GM23338 (cell line): ENCODE measurements at regions not wholly inside any gene's neighbourhood (a gene's known extent, or its start where the extent isn't known, plus 50 kb on each side); places are given as distances from the start of the nearest gene placed in this dataset.

ENCODE experiments used
- ATAC-seq: fragments of 200-7000 bp; cut with Tn5 transposase; 3 replicates; pipeline ENCODE4 v1.9.1; 2020
- DNase-seq: peaks from one replicate; pipeline ENCODE4 v3.0.0-alpha.2; 2015; ENCODE audit warnings: low spot score
- H2AFZ ChIP-seq: fragments of 200-600 bp; sonication (generic); 2 replicates; pipeline ENCODE4 v1.8.0; 2016; ENCODE audit warnings: antibody characterized with exemption, mild to moderate bottlenecking, moderate library complexity
- H3F3A ChIP-seq: fragments of 200-600 bp; sonication (generic); replicated peaks from 2 replicates; pipeline ENCODE4 v1.8.0; 2017; ENCODE audit warnings: antibody characterized with exemption, mixed run types, low read depth
- H3K27ac ChIP-seq: fragments of 200-600 bp; sonication (generic); 2 replicates; pipeline ENCODE4 v1.6.1; 2016; ENCODE audit warnings: low read depth
- H3K27me3 ChIP-seq: fragments of 200-600 bp; sonication (generic); 2 replicates; pipeline ENCODE4 v1.8.0; 2016; ENCODE audit warnings: mild to moderate bottlenecking, mixed run types, moderate library complexity; ENCODE audit not compliant: insufficient read depth
- H3K36me3 ChIP-seq: fragments of 200-600 bp; sonication (generic); 2 replicates; pipeline ENCODE4 v1.8.0; 2016; ENCODE audit warnings: mild to moderate bottlenecking; ENCODE audit not compliant: insufficient read depth
- H3K4me1 ChIP-seq: fragments of 200-600 bp; sonication (generic); 2 replicates; pipeline ENCODE4 v1.8.0; 2016; ENCODE audit warnings: mild to moderate bottlenecking, moderate library complexity; ENCODE audit not compliant: insufficient read depth
- H3K4me2 ChIP-seq: fragments of 200-600 bp; sonication (generic); 2 replicates; pipeline ENCODE4 v1.7.1; 2017; ENCODE audit warnings: mixed run types
- H3K4me3 ChIP-seq: fragments of 200-600 bp; sonication (generic); 2 replicates; pipeline ENCODE4 v1.6.1; 2016; ENCODE audit warnings: mixed run types
- H3K79me2 ChIP-seq: fragments of 200-600 bp; sonication (generic); replicated peaks from 2 replicates; pipeline ENCODE4 v1.8.0; 2017; ENCODE audit warnings: mild to moderate bottlenecking; ENCODE audit not compliant: insufficient read depth
- H3K9me2 ChIP-seq: fragments of 200-600 bp; sonication (generic); 2 replicates; pipeline ENCODE4 v1.8.0; 2017; ENCODE audit not compliant: insufficient read depth
- H4K20me1 ChIP-seq: fragments of 200-600 bp; sonication (generic); replicated peaks from 2 replicates; pipeline ENCODE4 v1.8.0; 2017; ENCODE audit warnings: mild to moderate bottlenecking; ENCODE audit not compliant: insufficient read depth
- H3K27ac Mint-ChIP-seq: 2 replicates; pipeline ENCODE4 v1.8.0; 2020; ENCODE audit warnings: inconsistent platforms, mild to moderate bottlenecking, moderate library complexity, mixed read lengths
- H3K27me3 Mint-ChIP-seq: 3 replicates; pipeline ENCODE4 v1.8.0; 2022; ENCODE audit warnings: low read depth, mild to moderate bottlenecking, moderate library complexity, mixed read lengths, inconsistent platforms; ENCODE audit not compliant: insufficient read depth, poor library complexity
- H3K36me3 Mint-ChIP-seq: 3 replicates; pipeline ENCODE4 v1.8.0; 2021; ENCODE audit warnings: low read depth, mild to moderate bottlenecking, inconsistent platforms, moderate library complexity, mixed read lengths
- H3K4me1 Mint-ChIP-seq: 3 replicates; pipeline ENCODE4 v1.8.0; 2020; ENCODE audit warnings: mild to moderate bottlenecking, inconsistent platforms, mixed read lengths
- H3K4me3 Mint-ChIP-seq: 3 replicates; pipeline ENCODE4 v1.8.0; 2021; ENCODE audit warnings: moderate library complexity, mild to moderate bottlenecking, inconsistent platforms, mixed read lengths
- H3K9me3 Mint-ChIP-seq: 3 replicates; pipeline ENCODE4 v1.8.0; 2020; ENCODE audit warnings: moderate library complexity, mild to moderate bottlenecking, inconsistent platforms, mixed read lengths
- CTCF ChIP-seq, 2 experiments: fragments of 200-600 bp in 1 of 2; sonication (generic) in 1 of 2; conservative IDR thresholded peaks; 2 replicates each; pipeline versions ENCODE4 v1.5.1 to v1.6.1; 2016 to 2017; ENCODE audit warnings: antibody characterized with exemption in 2 of 2, low read depth in 2 of 2, mild to moderate bottlenecking in 2 of 2, moderate library complexity in 1 of 2
- ETS1 ChIP-seq: IDR thresholded peaks from 2 replicates; pipeline ENCODE4 v1.6.1; 2016; ENCODE audit warnings: antibody characterized with exemption
- EZH2 ChIP-seq: fragments of 200-600 bp; sonication (generic); IDR thresholded peaks from one replicate; pipeline ENCODE4 v1.8.0; 2017; ENCODE audit warnings: antibody characterized with exemption, mild to moderate bottlenecking, low read depth; ENCODE audit not compliant: unreplicated experiment
- EZH2phosphoT487 ChIP-seq: fragments of 200-600 bp; sonication (generic); IDR thresholded peaks from one replicate; pipeline ENCODE4 v1.8.1; 2018; ENCODE audit warnings: antibody characterized with exemption; ENCODE audit not compliant: unreplicated experiment
- JUNB ChIP-seq: IDR thresholded peaks from one replicate; pipeline ENCODE4 v1.6.1; 2016; ENCODE audit warnings: antibody characterized with exemption; ENCODE audit not compliant: unreplicated experiment
- NANOG ChIP-seq: IDR thresholded peaks from 2 replicates; pipeline ENCODE4 v1.6.1; 2016; ENCODE audit warnings: antibody characterized with exemption, borderline replicate concordance
- POLR2AphosphoS5 ChIP-seq: IDR thresholded peaks from 2 replicates; pipeline ENCODE4 v1.6.1; 2016; ENCODE audit warnings: antibody characterized with exemption, low read depth
- REST ChIP-seq: IDR thresholded peaks from one replicate; pipeline ENCODE4 v1.6.1; 2018; ENCODE audit warnings: antibody characterized with exemption; ENCODE audit not compliant: unreplicated experiment
- STAT1 ChIP-seq: IDR thresholded peaks from one replicate; pipeline ENCODE4 v1.6.1; 2016; ENCODE audit warnings: antibody characterized with exemption; ENCODE audit not compliant: unreplicated experiment
- ZNF114 ChIP-seq: fragments of 250-450 bp; sonication (Bioruptor Pico); IDR thresholded peaks from 2 replicates; pipeline ENCODE4 v1.5.0; 2020; ENCODE audit warnings: mild to moderate bottlenecking, moderate library complexity
- ZNF462 ChIP-seq: fragments of 250-450 bp; sonication (Bioruptor Pico); IDR thresholded peaks from 2 replicates; pipeline ENCODE4 v1.5.0; 2020; ENCODE audit warnings: mild to moderate bottlenecking, moderate library complexity

- TF ChIP-seq CTCF (conservative IDR thresholded peaks at IDR 0.05; ENCODE audit: low read depth in 2 of 2) (no peak), EZH2 (no peak), ETS1 (no peak)
Measured at GRCh38 chr1:194300776-194301175, 1114.4 kb upstream of the B3GALT2 start (continued).

GRCh38 chr1:194300340-194300739, 1113.9 kb upstream of the B3GALT2 start:
- DNase-seq (no peak), ATAC-seq (no peak)
- no peaks in the 10 kb centered on the region for H4K20me1 ChIP-seq
- no peak overlapping the region for H3K4me3 Mint-ChIP-seq
- no peaks in the 10 kb centered on the region for H3K27me3 ChIP-seq
- no peak overlapping the region for H3K4me3 ChIP-seq
- no peaks in the 10 kb centered on the region for H3K9me2 ChIP-seq
- H3K4me1 Mint-ChIP-seq = no peaks in the 10 kb centered on the region
- no peaks in the 10 kb centered on the region for H3K9me3 Mint-ChIP-seq
- no peaks in the 10 kb centered on the region for H3K36me3 ChIP-seq
- H3F3A ChIP-seq = no peaks in the 10 kb centered on the region
- H3K79me2 ChIP-seq = no peaks in the 10 kb centered on the region
- H3K27me3 Mint-ChIP-seq = no peaks in the 10 kb centered on the region
- no peaks in the 10 kb centered on the region for H3K4me1 ChIP-seq
- H3K27ac ChIP-seq = no peak overlapping the region
- no peak overlapping the region for H3K4me2 ChIP-seq
- H3K36me3 Mint-ChIP-seq = no peaks in the 10 kb centered on the region
- no peak overlapping the region for H3K27ac Mint-ChIP-seq
- no peak overlapping the region for H2AFZ ChIP-seq
- no peak for TF ChIP-seq REST
- TF ChIP-seq ZNF114 = no peak
- TF ChIP-seq ETS1 = no peak
- no peak for TF ChIP-seq STAT1
- TF ChIP-seq POLR2AphosphoS5 = no peak
- TF ChIP-seq NANOG = no peak
- no peak for TF ChIP-seq ZNF462 (CRISPR knock-in tag)
- TF ChIP-seq EZH2phosphoT487 = no peak
- no peak for TF ChIP-seq JUNB
